IPS-20b (cell line): ENCODE measurements at regions not wholly inside any gene's neighbourhood (a gene's known extent, or its start where the extent isn't known, plus 50 kb on each side); places are given as distances from the start of the nearest gene placed in this dataset.

ENCODE experiments used
- H3K27ac ChIP-seq: one replicate; pipeline ENCODE4 v1.5.1; 2013; ENCODE audit warnings: low read length
- H3K27me3 ChIP-seq: 2 replicates; pipeline ENCODE4 v1.6.1; 2013; ENCODE audit warnings: mild to moderate bottlenecking, low read length, inconsistent platforms; ENCODE audit not compliant: insufficient read depth
- H3K36me3 ChIP-seq: 2 replicates; pipeline ENCODE4 v1.6.1; 2013; ENCODE audit warnings: low read depth, mild to moderate bottlenecking, inconsistent platforms, low read length, moderate library complexity; ENCODE audit not compliant: insufficient read depth
- H3K4me1 ChIP-seq: 2 replicates; pipeline ENCODE4 v1.6.1; 2013; ENCODE audit warnings: mild to moderate bottlenecking, control low read depth, inconsistent platforms, low read length, moderate library complexity; ENCODE audit not compliant: insufficient read depth
- H3K4me3 ChIP-seq: 2 replicates; pipeline ENCODE4 v1.5.1; 2013; ENCODE audit warnings: mild to moderate bottlenecking, low read length, inconsistent platforms
- H3K9ac ChIP-seq: 2 replicates; pipeline ENCODE4 v1.6.1; 2013; ENCODE audit warnings: low read depth, mild to moderate bottlenecking, inconsistent platforms, low read length, moderate library complexity
- H3K9me3 ChIP-seq: 2 replicates; pipeline ENCODE4 v1.6.1; 2013; ENCODE audit warnings: mild to moderate bottlenecking, low read depth, low read length, inconsistent platforms; ENCODE audit not compliant: insufficient read depth

DNA sequence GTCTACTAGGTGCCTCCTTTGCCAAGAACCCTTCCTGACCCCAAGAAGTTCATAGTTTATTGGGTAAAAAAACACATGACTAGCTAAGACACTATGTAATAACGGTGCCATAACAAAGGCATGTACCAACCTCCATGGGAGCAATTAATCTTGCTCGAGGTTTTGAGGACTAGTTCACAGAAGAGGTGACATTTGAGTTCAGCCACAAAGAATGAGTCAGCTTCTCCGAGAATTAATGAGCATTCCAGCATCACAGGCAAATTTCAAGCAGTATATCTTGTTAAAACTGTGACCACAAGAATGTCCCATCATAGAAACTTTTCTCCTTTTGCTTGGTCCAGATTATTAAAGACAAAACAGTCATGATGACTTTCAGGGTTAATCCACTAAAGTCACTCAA, 113.0 kb upstream of the RAP1B start:
- Histone ChIP-seq H3K9ac (no peak overlapping the region), H3K27ac (no peak overlapping the region), H3K4me3 (no peak overlapping the region), H3K9me3 (no peaks in the 10 kb centered on the region), H3K27me3 (no peaks in the 10 kb centered on the region), H3K36me3 (no peaks in the 10 kb centered on the region), H3K4me1 (no peaks in the 10 kb centered on the region)

DNA sequence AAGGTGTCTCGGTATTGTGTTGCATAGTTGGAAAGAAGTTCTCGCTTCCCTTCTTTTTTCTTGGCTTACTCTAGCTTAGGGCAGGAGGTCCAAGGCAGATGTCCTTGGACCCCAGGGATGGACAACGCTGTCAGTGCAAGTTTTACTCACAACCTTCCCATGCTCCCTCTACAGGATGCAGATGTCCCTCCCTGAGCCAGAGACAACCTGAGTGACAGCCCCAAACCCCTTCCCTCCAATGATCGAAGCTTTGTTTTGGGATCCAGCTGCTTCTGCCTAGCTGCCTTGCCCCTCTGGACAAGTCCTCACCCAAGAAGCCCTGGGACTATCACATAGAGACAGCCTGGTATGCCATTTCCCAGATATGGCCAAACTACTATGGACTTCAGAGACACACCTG, 112.0 kb upstream of the RAP1B start:
- H3K27me3 ChIP-seq: no peaks in the 10 kb centered on the region
- no peaks in the 10 kb centered on the region for H3K4me1 ChIP-seq
- H3K36me3 ChIP-seq: no peaks in the 10 kb centered on the region
- H3K27ac ChIP-seq: no peak overlapping the region
- no peaks in the 10 kb centered on the region for H3K9me3 ChIP-seq
- no peak overlapping the region for H3K9ac ChIP-seq
- H3K4me3 ChIP-seq: no peak overlapping the region

DNA sequence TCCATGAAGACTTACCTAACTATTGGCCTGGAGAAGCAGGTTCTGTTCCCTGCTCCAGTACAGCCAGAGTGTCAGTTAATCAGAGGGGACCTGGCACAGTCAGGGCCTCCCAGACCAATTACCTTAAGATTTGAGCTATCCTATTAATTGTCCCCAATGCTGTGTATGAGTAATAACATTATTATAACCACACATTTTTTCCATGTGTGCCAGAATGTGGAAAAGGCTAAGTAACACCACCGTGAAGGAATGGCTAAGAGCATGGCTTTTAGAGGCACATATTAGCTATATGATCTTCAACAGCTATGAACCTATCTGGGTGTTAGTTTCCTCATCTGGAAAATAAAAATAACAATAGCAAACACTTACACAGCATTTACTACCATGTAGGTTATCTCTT, 111.1 kb upstream of the RAP1B start:
- no peaks in the 10 kb centered on the region for H3K27me3 ChIP-seq
- H3K36me3 ChIP-seq: no peaks in the 10 kb centered on the region
- no peak overlapping the region for H3K9ac ChIP-seq
- H3K9me3 ChIP-seq: no peaks in the 10 kb centered on the region
- no peak overlapping the region for H3K4me3 ChIP-seq
- H3K4me1 ChIP-seq: no peaks in the 10 kb centered on the region
- no peak overlapping the region for H3K27ac ChIP-seq

DNA sequence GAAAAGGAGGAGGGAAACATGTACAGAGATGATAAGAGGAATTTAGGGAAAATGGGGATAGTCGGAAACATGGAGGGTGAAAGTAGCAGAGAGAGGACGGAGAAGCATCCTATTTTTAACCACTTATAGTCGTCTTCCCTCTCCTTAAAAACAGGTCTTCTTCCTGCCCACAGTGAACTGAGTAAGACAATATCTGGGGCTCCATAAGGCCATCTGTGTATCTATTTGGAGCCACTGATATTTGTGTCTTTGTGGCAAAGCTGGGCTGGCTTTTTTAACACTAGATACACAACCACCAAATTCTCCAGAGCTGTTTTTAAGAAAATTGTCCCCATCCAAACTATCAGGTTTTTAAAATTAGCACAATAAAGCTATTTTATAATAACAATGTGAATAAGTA, 109.5 kb upstream of the RAP1B start:
- Histone ChIP-seq H3K4me3 (no peak overlapping the region), H3K9me3 (no peaks in the 10 kb centered on the region), H3K4me1 (no peaks in the 10 kb centered on the region), H3K27ac (no peak overlapping the region), H3K36me3 (no peaks in the 10 kb centered on the region), H3K9ac (no peak overlapping the region), H3K27me3 (no peaks in the 10 kb centered on the region)

DNA sequence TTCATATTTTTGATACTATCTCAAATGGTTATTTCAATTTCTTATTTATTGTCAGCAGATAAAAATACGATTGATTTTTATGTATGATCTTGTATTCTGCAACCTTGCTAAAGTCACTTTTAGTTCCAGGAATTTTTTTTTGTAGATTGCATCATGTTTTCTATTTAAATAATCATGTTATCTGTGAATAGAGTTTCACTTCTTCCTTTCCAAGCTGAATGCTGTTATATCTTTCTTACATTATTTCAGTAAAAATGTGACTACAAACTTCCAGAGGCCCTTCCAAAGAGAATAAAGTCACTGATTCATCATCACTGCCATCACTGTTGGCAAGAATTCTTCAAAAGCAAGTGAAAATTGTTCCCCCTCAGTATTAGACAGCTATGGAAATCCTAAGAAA, 104.7 kb upstream of the RAP1B start:
- H3K4me3 ChIP-seq: no peak overlapping the region
- H3K9me3 ChIP-seq: no peaks in the 10 kb centered on the region
- no peaks in the 10 kb centered on the region for H3K36me3 ChIP-seq
- no peaks in the 10 kb centered on the region for H3K4me1 ChIP-seq
- no peak overlapping the region for H3K27ac ChIP-seq
- H3K9ac ChIP-seq: no peak overlapping the region
- H3K27me3 ChIP-seq: no peaks in the 10 kb centered on the region

DNA sequence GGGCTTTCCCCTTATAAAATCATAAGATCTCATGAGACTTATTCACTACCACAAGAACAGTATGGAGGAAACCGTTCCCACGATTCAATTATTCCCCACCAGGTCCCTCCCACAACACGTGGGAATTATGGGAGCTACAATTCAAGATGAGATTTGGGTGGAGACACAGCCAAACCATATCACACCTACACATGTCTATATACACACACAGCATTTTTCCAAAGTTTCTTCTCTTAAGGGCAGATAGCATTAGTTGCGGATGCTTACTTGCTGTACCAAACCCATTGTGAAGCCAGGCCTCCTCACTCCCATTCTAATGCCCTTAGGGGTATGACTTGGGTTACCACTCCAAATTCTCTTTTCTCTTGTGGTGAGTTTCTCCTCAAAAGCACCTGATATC, 104.1 kb upstream of the RAP1B start:
- H3K4me1 ChIP-seq: no peaks in the 10 kb centered on the region
- no peaks in the 10 kb centered on the region for H3K36me3 ChIP-seq
- no peak overlapping the region for H3K27ac ChIP-seq
- no peak overlapping the region for H3K9ac ChIP-seq
- no peak overlapping the region for H3K4me3 ChIP-seq
- H3K9me3 ChIP-seq: no peaks in the 10 kb centered on the region
- no peaks in the 10 kb centered on the region for H3K27me3 ChIP-seq

DNA sequence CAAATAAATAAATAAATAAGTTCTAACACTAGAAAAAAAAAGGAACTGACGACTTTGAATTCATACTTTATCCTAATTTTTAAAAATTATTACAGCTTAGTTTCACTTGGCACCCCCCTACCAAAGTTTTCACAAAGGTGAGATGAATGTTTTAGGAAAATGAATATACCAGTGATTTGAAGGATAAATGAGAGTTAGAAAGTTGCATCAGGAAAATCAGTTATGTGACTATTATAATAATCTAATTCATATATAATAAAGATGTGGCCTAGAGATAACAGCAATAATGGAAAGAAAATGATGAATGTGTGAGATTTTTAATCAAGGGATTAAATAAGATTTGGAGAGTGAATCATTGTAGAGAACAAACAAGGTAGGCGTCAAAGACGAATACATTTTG, 103.0 kb upstream of the RAP1B start:
- H3K36me3 ChIP-seq: no peaks in the 10 kb centered on the region
- H3K4me3 ChIP-seq: no peak overlapping the region
- no peaks in the 10 kb centered on the region for H3K9me3 ChIP-seq
- no peaks in the 10 kb centered on the region for H3K27me3 ChIP-seq
- H3K9ac ChIP-seq: no peak overlapping the region
- no peaks in the 10 kb centered on the region for H3K4me1 ChIP-seq
- H3K27ac ChIP-seq: no peak overlapping the region

DNA sequence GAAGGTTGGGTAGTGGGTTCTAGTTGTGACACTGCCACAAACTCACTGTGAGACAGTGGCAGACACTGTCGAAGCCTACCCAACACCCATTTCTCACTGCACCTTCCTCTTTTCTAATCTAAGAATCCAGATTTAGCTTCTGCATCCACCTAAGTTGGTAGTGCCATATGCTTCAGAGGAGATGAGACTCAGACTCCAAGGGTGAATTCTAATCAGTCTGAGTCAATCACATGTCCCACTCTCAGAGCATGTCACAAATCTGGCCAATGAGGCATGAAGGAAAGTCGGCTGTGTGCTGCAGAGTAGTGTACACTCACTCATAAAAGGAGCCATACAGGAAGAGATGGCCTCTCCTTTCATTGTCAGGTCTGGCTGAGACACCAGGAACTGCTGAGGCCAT, 102.1 kb upstream of the RAP1B start:
- Histone ChIP-seq H3K36me3 (no peaks in the 10 kb centered on the region), H3K27me3 (no peaks in the 10 kb centered on the region), H3K4me1 (no peaks in the 10 kb centered on the region), H3K9ac (no peak overlapping the region), H3K4me3 (no peak overlapping the region), H3K9me3 (no peaks in the 10 kb centered on the region), H3K27ac (no peak overlapping the region)

DNA sequence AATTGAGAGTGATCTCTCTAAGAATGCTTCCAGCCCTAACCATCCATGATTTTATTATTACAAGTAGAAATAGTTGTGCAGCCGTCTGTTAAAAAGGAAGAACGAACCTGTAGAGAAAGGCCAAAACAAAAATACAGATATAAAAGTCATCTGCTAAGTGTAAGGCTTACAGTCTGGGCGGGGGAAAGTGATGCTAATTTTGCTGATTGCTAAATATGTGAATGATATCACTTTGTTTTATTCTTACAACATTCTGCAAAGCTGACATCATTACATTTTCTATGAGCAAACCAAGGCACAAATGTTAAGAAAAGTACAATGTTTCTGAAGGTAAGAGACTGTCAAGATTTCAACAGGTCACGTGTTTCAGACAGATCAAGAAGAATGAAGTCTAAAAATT, 101.5 kb upstream of the RAP1B start:
- Histone ChIP-seq H3K27ac (no peak overlapping the region), H3K9ac (no peak overlapping the region), H3K4me1 (no peaks in the 10 kb centered on the region), H3K4me3 (no peak overlapping the region), H3K9me3 (no peaks in the 10 kb centered on the region), H3K27me3 (no peaks in the 10 kb centered on the region), H3K36me3 (no peaks in the 10 kb centered on the region)

DNA sequence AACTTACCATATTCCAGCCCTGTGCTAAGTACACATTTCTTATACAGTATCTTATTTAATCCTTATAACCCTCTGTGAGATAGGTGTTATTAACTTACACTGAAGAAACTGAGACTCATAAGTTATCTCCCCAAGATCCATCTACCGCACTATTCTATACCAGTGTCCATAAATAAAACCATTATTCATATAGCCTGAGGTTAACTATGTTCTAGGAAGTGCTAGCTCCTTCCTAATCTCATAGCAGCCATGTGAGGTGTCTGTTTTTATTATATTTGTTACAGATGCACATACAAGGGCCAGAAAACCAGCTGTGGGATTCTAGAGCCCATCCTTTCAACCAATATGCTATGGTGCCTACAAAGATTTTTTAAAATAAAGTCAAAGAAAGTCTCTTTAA, 100.3 kb upstream of the RAP1B start:
- H3K9ac ChIP-seq: no peak overlapping the region
- no peaks in the 10 kb centered on the region for H3K27me3 ChIP-seq
- H3K4me1 ChIP-seq: no peaks in the 10 kb centered on the region
- H3K36me3 ChIP-seq: no peaks in the 10 kb centered on the region
- no peaks in the 10 kb centered on the region for H3K9me3 ChIP-seq
- H3K4me3 ChIP-seq: no peak overlapping the region
- H3K27ac ChIP-seq: no peak overlapping the region

DNA sequence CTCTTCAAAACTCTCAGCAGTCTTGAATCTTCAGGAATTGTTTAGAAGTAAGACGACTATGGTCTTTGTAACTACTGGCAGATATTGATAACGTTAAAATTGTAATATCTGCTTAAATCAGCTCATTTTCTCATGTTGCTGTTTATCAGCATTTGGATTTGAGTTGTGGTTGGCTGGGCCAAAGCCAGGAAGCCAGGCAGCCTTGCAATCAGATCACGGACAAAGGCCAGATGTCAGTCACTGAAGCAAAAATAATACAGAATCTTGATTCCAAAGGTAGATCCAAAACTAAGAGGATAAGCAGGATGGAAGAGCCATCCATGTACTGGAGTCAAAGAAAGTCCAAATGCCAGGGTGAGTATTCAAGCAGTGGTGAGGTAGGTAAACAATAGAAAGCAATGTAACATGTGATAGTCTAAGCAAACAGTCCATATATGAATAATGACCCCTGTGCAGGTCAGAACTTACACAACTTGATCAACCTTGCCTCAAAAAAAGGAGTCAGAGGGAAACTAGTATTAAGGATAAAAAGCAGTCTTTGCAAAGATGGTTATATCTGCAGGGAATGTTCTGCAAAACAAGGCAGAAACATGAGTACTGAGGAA, 95.8 kb upstream of the RAP1B start:
- Histone ChIP-seq H3K36me3 (no peaks in the 10 kb centered on the region), H3K27me3 (no peaks in the 10 kb centered on the region), H3K4me3 (no peak overlapping the region), H3K9me3 (no peaks in the 10 kb centered on the region), H3K4me1 (no peaks in the 10 kb centered on the region), H3K9ac (no peak overlapping the region), H3K27ac (no peak overlapping the region)

DNA sequence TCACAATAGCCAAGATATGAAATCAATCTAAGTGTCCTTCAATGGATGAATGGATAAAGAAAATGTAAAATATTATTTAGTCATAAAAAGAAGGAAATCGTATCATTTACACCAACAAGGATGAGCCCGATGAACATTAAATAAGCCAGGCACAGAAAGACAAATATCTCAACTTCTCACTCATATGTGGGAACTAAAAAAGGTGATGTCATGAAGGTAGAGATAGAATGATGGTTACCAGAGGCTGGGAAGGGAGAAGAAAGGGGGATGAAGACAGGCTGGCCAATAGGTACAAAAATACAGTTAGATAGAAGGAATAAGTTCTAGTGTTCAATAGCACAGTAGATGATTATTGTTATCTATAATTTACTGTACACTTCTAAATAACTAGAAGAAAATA, 94.9 kb upstream of the RAP1B start:
- no peaks in the 10 kb centered on the region for H3K27me3 ChIP-seq
- H3K36me3 ChIP-seq: no peaks in the 10 kb centered on the region
- no peak overlapping the region for H3K27ac ChIP-seq
- no peak overlapping the region for H3K4me3 ChIP-seq
- no peak overlapping the region for H3K9ac ChIP-seq
- no peaks in the 10 kb centered on the region for H3K4me1 ChIP-seq
- no peaks in the 10 kb centered on the region for H3K9me3 ChIP-seq
